Astrocyte (in vitro differentiated cells and primary cell): ENCODE measurements at regions not wholly inside any gene's neighbourhood (a gene's known extent, or its start where the extent isn't known, plus 50 kb on each side); places are given as distances from the start of the nearest gene placed in this dataset.

Experiments
- CTCF ChIP-seq: IDR thresholded peaks from 2 replicates; pipeline ENCODE4 v1.5.1; 2011; ENCODE audit warnings: low read depth, mild to moderate bottlenecking, inconsistent platforms, low read length, moderate library complexity; ENCODE audit not compliant: insufficient read depth
- EZH2 ChIP-seq: IDR thresholded peaks from 2 replicates; pipeline ENCODE4 v1.6.1; 2012; ENCODE audit warnings: mild to moderate bottlenecking, low read length, inconsistent platforms; ENCODE audit not compliant: insufficient read depth

DNA sequence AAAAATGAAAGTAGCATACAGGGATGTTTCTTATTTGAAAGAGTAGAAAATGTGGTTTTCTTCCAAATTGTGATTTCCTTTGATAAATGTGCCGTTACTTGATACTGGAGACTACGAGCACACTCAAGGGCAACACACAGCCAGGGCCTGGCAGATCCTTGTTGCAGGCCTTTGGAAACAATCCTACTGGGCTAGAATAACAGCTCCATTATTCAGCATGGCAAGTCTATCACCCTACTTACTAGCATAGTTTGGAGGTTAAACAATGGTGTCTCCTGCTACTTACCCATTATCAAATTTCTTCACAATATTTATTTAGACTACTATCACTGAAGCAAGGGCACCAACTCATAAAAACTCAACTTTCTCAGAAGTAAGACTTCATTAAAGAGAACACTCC is 140.8 kb upstream of the ZNF608 start:
- TF ChIP-seq CTCF (no peak), EZH2 (no peak)
